ENCODE measurements at regions not wholly inside any gene's neighbourhood (a gene's known extent, or its start where the extent isn't known, plus 50 kb on each side); places are given as distances from the start of the nearest gene placed in this dataset.

GRCh38 chr18:70684821-70685220 is 396.0 kb downstream of the SOCS6 start:
- no peak for DNase-seq (ENCODE audit: low read depth, low spot score)

- DNase-seq (ENCODE audit: low read depth, low spot score), result no peak
These were observed 394.4 kb downstream of the SOCS6 start for GRCh38 chr18:70683263-70683662.

GRCh38 chr18:70674896-70675295 is 386.1 kb downstream of the SOCS6 start:
- DNase-seq (ENCODE audit: low read depth, low spot score), result no peak

- no peak for DNase-seq (ENCODE audit: low read depth, low spot score)
These were observed 385.0 kb downstream of the SOCS6 start for GRCh38 chr18:70673831-70674230.

GRCh38 chr18:70672581-70672980 is 383.7 kb downstream of the SOCS6 start:
- no peak for DNase-seq (ENCODE audit: low read depth, low spot score)

- DNase-seq (ENCODE audit: low read depth, low spot score), result no peak
These were observed 383.2 kb downstream of the SOCS6 start for GRCh38 chr18:70671889-70672565.

- no peak for DNase-seq (ENCODE audit: low read depth, low spot score)
These were observed 378.1 kb downstream of the SOCS6 start for GRCh38 chr18:70666936-70667335.

- no peak for DNase-seq (ENCODE audit: low read depth, low spot score)
These were observed 374.3 kb downstream of the SOCS6 start for GRCh38 chr18:70663141-70663540.

GRCh38 chr18:70662588-70662987 is 373.7 kb downstream of the SOCS6 start:
- no peak for DNase-seq (ENCODE audit: low read depth, low spot score)

GRCh38 chr18:70659036-70659925 is 370.4 kb downstream of the SOCS6 start:
- no peak for DNase-seq (ENCODE audit: low read depth, low spot score)

GRCh38 chr18:70653671-70654070 is 364.8 kb downstream of the SOCS6 start:
- DNase-seq (ENCODE audit: low read depth, low spot score), result no peak

GRCh38 chr18:70650878-70651277 is 362.0 kb downstream of the SOCS6 start:
- DNase-seq (ENCODE audit: low read depth, low spot score), result no peak

GRCh38 chr18:70649683-70650082 is 360.8 kb downstream of the SOCS6 start:
- DNase-seq (ENCODE audit: low read depth, low spot score), result no peak

- no peak for DNase-seq (ENCODE audit: low read depth, low spot score)
These were observed 357.1 kb downstream of the SOCS6 start for GRCh38 chr18:70645971-70646370.

GRCh38 chr18:70643812-70644211 is 355.0 kb downstream of the SOCS6 start:
- no peak for DNase-seq (ENCODE audit: low read depth, low spot score)

GRCh38 chr18:70641156-70641775 is 352.4 kb downstream of the SOCS6 start:
- no peak for DNase-seq (ENCODE audit: low read depth, low spot score)

- DNase-seq (ENCODE audit: low read depth, low spot score), result no peak
These were observed 351.6 kb downstream of the SOCS6 start for GRCh38 chr18:70640336-70640887.

- DNase-seq (ENCODE audit: low read depth, low spot score), result no peak
These were observed 348.1 kb downstream of the SOCS6 start for GRCh38 chr18:70636991-70637390.

GRCh38 chr18:70634576-70635147 is 345.8 kb downstream of the SOCS6 start:
- DNase-seq (ENCODE audit: low read depth, low spot score), result no peak

GRCh38 chr18:70627182-70627802 is 338.4 kb downstream of the SOCS6 start:
- no peak for DNase-seq (ENCODE audit: low read depth, low spot score)

- DNase-seq (ENCODE audit: low read depth, low spot score), result no peak
These were observed 334.0 kb downstream of the SOCS6 start for GRCh38 chr18:70622622-70623419.
